ENCODE measurements at regions not wholly inside any gene's neighbourhood (a gene's known extent, or its start where the extent isn't known, plus 50 kb on each side); places are given as distances from the start of the nearest gene placed in this dataset.
"Not testable (repeated sequence)": the region's sequence is repeated elsewhere in the genome, so short reads cannot be mapped to it uniquely, and the experiment has no call there.

GRCh38 chr10:9102026-9102425, 1047.5 kb downstream of the GATA3 start:
- DNase-seq (ENCODE audit: low read depth in 1 of 2, low spot score in 1 of 2): no peak
- Histone ChIP-seq H3K27ac (no peak overlapping the region), H3K4me3 (no peak overlapping the region), H3K36me3 (no peaks in the 10 kb centered on the region), H3K9me3 (ENCODE audit: low read depth) (no peaks in the 10 kb centered on the region), H3K4me1 (ENCODE audit: low read depth) (no peaks in the 10 kb centered on the region), H3K27me3 (peaks cover 60% of the 10 kb centered on the region)
- no peak for TF ChIP-seq CTCF (IDR thresholded peaks at IDR 0.05; ENCODE audit: low read depth, low read length)

- Histone ChIP-seq H3K4me3 (no peak overlapping the region), H3K27me3 (peaks cover 68% of the 10 kb centered on the region)
- TF ChIP-seq CTCF (IDR thresholded peaks at IDR 0.05; ENCODE audit: low read depth, low read length): no peak
These were observed 1048.8 kb downstream of the GATA3 start for GRCh38 chr10:9103301-9103700.

GRCh38 chr10:9111976-9112375, 1057.5 kb downstream of the GATA3 start:
- Histone ChIP-seq H3K9me3 (ENCODE audit: low read depth) (no peaks in the 10 kb centered on the region), H3K27me3 (peaks cover 27% of the 10 kb centered on the region), H3K4me1 (ENCODE audit: low read depth) (no peaks in the 10 kb centered on the region), H3K4me3 (no peak overlapping the region), H3K36me3 (no peaks in the 10 kb centered on the region), H3K27ac (no peak overlapping the region)
- TF ChIP-seq CTCF (IDR thresholded peaks at IDR 0.05; ENCODE audit: low read depth, low read length): no peak
- no peak for DNase-seq (ENCODE audit: low read depth in 1 of 2, low spot score in 1 of 2)

More at GRCh38 chr10:9103301-9103700, 1048.8 kb downstream of the GATA3 start:
- no peak overlapping the region for H3K27ac ChIP-seq
- no peaks in the 10 kb centered on the region for H3K36me3 ChIP-seq
- no peaks in the 10 kb centered on the region for H3K4me1 ChIP-seq (ENCODE audit: low read depth)
- H3K9me3 ChIP-seq (ENCODE audit: low read depth): no peaks in the 10 kb centered on the region
- DNase-seq (ENCODE audit: low read depth in 1 of 2, low spot score in 1 of 2): no peak

GRCh38 chr10:9126728-9127127, 1072.2 kb downstream of the GATA3 start:
- no peak for DNase-seq (ENCODE audit: low read depth in 1 of 2, low spot score in 1 of 2)
- H3K27me3 ChIP-seq: no peaks in the 10 kb centered on the region
- TF ChIP-seq CTCF (IDR thresholded peaks at IDR 0.05; ENCODE audit: low read depth, low read length): no peak

GRCh38 chr10:9137368-9137767, 1082.9 kb downstream of the GATA3 start:
- no peak for DNase-seq (ENCODE audit: low read depth in 1 of 2, low spot score in 1 of 2)
- Histone ChIP-seq H3K4me3 (no peak overlapping the region), H3K9me3 (ENCODE audit: low read depth) (no peaks in the 10 kb centered on the region), H3K36me3 (no peaks in the 10 kb centered on the region), H3K27me3 (no peaks in the 10 kb centered on the region), H3K27ac (no peak overlapping the region), H3K4me1 (ENCODE audit: low read depth) (peaks cover 8% of the 10 kb centered on the region)
- no peak for TF ChIP-seq CTCF (IDR thresholded peaks at IDR 0.05; ENCODE audit: low read depth, low read length)

More at GRCh38 chr10:9126728-9127127, 1072.2 kb downstream of the GATA3 start:
- Histone ChIP-seq H3K4me1 (ENCODE audit: low read depth) (no peaks in the 10 kb centered on the region), H3K36me3 (no peaks in the 10 kb centered on the region), H3K27ac (no peak overlapping the region), H3K9me3 (ENCODE audit: low read depth) (no peaks in the 10 kb centered on the region), H3K4me3 (no peak overlapping the region)

GRCh38 chr10:9138829-9139228, 1084.3 kb downstream of the GATA3 start:
- not testable (repeated sequence) for H3K4me1 ChIP-seq (ENCODE audit: low read depth); H3K27me3 ChIP-seq; H3K27ac ChIP-seq; DNase-seq (ENCODE audit: low read depth in 1 of 2, low spot score in 1 of 2); H3K9me3 ChIP-seq (ENCODE audit: low read depth); H3K4me3 ChIP-seq; H3K36me3 ChIP-seq
